ENCODE measurements at regions not wholly inside any gene's neighbourhood (a gene's known extent, or its start where the extent isn't known, plus 50 kb on each side); places are given as distances from the start of the nearest gene placed in this dataset.

DNA sequence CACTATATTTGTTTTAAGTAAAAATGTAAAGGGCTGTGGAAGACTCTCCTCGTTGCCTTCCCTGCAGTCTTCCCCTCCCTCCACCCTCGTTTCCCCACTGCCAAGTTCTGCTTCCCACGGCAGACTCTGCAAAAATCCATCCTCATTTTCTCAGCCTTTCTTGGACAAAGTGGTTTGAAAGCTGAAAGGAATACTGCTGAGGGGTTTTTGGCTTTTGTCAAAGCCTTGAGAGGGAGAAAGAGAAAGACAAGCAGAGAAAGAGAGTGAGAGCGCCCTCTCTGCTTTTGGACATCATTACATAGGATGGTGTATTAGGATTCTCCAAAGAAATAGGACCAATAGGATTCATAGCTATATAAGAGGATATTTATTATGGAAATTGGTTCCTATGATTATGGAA, 455.9 kb upstream of the SOX11 start:
- no peak for DNase-seq (ENCODE audit: low spot score)

- DNase-seq (ENCODE audit: low spot score), result no peak
Observed at GRCh38 chr2:5242751-5243150, 449.4 kb upstream of the SOX11 start.

GRCh38 chr2:5250482-5250881, 441.7 kb upstream of the SOX11 start:
- no peak for DNase-seq (ENCODE audit: low spot score)

DNA sequence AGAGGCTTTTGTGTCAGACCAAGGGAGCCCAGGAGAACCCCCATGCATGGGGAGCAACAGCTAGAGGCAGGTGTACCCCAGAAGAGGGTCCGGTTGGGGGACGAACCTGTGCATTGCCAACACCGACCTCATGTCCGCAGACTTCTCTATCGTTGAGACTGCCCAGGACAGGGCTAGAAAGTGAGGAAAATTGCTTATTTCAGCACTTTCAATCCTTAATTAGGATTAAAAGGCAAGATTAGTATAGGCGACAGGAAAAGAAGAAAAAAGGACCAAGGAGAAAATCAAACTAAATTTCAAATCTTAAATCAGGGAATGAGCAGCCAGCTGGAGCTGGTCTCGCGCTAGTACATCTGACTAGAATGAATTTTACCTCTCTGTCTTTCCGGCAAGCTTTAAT, 438.9 kb upstream of the SOX11 start:
- no peak for DNase-seq (ENCODE audit: low spot score)

GRCh38 chr2:5254791-5255332, 437.3 kb upstream of the SOX11 start:
- DNase-seq (ENCODE audit: low spot score), result no peak

DNA sequence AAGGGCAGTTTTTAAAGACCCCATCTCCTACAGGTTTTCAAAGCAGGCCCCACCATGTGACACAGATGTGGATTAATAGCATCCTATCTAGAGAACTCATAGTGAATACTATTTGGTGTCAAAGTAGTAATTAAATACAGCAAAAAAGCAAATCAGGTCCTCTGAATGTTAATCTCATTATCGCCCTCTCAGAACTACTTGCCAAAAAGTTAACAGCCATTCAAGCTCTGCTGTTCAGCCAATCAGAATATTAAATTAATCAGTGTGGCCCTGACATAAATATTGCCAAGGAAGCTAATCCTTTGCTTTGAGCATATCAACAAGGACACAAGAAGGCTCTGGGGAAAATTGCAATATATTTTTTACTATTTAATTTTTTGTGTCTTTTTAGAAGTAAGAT, 428.9 kb upstream of the SOX11 start:
- no peak for DNase-seq (ENCODE audit: low spot score)

DNA sequence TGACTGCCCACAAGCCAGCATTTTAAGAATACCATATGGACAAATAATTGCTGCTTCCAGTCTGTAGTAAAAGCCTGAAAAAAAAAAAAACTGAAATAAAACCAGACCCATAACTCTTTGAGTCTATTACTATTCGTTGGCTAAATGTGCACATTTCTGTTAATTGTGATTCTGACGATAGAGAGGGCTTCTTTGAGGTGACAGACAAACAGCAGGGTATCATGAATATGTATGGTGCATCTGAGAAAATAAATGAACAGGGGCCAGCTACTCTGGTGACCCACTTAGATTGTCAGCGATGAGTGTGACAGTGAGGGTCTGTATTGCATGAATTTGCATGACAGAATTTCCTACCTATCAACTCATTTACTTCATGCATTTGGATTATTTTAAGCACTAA, 427.8 kb upstream of the SOX11 start:
- no peak for DNase-seq (ENCODE audit: low spot score)

DNA sequence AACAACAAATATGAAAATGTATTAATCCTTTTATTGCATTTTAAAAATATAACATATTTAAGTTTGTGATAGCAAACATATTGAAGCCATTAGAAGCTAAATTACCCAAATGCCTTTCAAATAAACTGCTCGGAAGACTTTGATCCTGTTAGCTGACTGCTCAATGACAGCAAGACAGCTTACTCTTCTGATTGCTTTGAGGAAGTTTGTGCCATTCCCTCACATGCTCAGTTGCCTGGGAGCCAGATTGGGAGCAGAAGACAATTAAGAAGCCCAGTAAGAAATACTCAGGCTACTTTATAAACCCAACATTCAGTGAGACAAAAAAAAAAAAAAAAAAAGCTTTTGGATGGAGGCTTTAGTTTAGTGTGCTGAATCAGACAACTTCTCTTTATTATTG, 407.1 kb upstream of the SOX11 start:
- DNase-seq (ENCODE audit: low spot score), result no peak

DNA sequence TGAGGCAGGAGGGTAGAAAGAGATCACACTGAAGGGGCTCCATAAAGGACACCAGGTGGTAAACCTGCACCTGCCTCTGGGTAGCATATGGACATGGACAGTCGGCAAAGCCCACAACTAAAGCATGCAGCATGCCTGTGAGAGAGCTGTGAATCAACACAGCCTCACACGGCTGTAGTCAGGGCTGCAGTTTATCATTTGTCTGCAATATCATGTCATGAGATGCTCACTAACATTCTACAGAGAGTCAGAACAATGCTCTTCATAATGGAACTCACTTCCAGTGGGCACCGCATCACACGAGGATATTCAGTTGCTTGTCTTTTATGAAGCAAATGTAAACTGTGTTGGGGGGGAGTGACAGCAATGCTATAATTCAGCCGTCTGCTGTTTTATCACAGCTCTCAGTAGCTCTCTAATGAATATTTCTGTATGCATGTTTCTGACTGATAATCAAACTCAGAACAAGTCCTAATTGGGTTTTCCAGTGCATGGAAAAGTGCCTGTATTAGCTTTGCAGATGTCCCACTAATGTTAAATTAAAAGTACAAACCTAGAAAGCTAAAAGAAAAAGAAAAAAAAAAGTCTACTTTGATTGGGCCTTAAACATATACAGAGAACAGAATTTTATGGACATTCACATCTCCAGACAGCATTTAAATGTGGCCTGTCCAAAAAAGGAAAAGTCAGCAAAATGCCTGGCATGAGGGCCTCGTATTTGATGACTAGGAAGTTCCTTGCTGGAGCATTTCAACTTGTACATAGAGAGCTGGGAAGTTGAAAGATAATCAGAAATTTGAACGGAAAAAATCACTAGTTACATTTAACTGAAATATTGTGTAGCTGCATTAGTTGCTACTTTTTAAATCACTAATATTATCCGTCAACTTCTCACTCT, 406.1 kb upstream of the SOX11 start:
- DNase-seq (ENCODE audit: low spot score), result no peak

DNA sequence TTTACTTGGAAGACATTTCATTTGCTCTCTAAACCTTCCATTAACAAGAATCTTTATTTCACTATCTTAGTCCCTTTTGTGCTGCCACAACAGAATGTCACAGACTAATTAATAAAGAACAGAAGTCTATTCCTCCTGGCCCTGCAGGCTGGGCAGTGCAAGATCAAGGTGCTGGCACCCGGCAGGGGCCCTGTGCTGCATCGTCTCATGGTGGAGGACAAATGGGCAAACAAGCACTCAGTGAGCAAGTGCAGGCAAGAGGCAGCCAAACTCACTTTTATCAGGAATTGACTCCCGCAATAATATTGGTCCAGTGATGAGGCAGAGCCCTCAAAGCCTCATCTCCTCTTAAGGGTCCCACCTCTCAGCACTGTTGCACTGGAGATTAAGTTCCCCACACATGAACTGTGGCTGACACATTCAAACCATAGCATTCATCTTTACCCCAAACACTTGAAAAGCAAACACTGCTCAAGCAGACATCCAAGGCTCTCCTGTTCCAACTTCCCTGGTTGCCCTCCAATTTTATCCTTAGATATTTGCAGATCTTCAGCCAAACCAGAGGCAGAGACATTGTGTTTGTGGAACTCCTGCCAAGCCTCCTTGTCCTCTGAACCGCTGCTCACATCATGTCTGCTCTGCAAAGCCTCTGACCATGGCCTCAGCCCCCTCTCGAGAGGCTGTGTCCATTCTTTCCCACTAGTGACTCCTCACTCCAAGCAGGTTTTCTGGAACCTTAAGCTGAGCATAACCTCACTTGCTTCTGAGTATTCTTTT, 404.4 kb upstream of the SOX11 start:
- DNase-seq (ENCODE audit: low spot score), result no peak

- no peak for DNase-seq (ENCODE audit: low spot score)
Observed at GRCh38 chr2:5290900-5291546, 401.2 kb upstream of the SOX11 start.

- no peak for DNase-seq (ENCODE audit: low spot score)
Observed at GRCh38 chr2:5304640-5305039, 387.5 kb upstream of the SOX11 start.

- DNase-seq (ENCODE audit: low spot score), result no peak
Observed at GRCh38 chr2:5315041-5315440, 377.1 kb upstream of the SOX11 start.

DNA sequence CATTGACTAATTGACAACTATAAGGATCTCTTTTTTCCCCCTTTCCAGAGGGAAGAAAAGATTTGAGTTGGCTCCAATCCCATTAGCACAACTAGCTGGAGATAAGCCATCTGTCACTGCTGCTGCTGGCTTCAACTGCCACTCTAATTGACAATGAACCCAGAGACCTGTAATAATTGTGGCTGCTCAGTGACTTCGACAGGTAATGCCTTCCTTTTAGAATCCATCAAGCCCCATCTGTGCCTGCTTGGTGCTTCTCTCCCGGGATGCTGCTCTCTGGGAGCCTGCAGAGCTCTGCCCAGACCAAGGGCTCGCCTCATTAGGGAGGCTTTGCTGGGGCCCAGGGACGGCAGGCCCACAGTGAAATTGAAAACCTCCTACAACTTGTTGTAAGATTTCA, 376.7 kb upstream of the SOX11 start:
- no peak for DNase-seq (ENCODE audit: low spot score)

DNA sequence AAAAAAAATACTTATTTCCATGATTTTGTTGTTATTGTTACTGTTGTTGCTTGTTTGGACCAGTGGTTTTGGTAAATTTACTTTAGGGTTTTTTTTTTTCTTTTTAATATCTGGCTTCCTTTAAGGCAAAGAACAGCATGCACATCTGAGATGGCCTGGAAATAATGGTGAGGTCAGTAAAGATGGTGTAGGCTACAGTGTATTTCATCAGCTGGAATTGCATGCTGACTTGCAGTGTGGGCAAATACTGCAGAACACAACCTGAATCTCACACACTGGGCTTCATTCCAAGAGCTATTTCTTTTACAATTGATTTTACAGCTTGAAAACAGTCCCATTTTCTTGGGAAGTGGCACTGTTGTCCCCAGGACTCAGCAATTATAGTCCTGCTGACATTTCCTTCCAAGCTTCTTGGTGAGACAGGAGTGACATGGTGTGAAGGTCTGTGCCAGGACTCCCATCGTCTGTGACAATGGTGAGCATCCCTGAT, 376.1 kb upstream of the SOX11 start:
- no peak for DNase-seq (ENCODE audit: low spot score)

DNA sequence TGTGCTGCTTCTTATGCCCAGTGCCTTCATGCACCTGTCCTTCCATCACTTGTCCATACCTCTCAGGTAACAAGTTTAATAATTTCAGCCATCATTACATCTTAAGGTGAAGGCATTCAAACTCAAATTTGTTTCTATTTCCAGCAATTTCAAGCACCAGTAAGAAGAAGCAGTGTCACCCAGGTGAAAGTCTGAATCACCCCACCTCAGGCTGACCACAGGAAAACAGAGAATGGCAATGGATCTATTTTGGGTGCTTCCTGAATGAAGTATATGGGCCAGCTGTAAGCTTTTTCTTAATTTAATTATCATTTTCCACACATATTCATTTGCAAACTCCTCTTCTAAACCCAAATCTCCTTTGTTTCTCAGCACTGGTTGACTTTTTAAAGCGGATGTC, 372.7 kb upstream of the SOX11 start:
- DNase-seq (ENCODE audit: low spot score), result no peak

DNA sequence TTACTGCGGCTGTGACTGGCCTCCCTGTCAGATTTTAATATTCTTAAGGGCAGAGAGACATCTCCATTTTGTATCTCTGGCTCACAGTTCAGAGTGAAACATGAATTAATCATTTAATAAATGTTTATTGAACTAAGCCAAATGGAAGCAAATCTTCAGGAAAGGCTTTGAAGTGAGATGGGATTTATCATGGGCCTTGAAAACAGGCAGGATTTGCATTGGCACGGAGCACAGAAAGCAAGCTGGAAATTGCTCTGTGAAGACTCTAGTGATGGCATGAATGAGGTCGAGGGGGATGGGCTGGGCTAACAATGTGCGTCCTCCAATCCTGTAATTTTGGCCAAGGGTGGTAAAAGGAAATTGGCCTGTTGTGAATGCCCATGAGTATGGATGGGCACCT, 369.8 kb upstream of the SOX11 start:
- no peak for DNase-seq (ENCODE audit: low spot score)

DNA sequence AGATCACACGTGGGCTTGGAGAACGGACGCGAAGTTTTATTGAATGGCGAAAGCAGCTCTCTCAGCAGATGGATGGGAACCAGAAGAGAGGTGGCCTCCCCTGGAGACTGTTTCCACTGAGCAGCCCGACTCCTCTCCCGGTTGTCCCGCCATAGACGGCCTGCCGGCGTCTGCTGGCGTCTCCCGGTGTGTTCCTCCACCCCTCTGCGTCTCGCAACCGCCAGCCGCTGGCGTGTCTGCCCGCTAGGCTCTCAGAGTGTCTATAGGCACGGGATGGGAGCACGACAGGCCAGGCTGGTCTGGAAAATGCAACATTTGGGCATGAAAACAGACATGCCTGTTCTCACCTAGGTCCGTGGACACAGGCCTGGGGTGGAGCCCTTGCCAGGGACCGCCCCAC, 366.7 kb upstream of the SOX11 start:
- no peak for DNase-seq (ENCODE audit: low spot score)

GRCh38 chr2:5328826-5329225, 363.4 kb upstream of the SOX11 start:
- no peak for DNase-seq (ENCODE audit: low spot score)

DNA sequence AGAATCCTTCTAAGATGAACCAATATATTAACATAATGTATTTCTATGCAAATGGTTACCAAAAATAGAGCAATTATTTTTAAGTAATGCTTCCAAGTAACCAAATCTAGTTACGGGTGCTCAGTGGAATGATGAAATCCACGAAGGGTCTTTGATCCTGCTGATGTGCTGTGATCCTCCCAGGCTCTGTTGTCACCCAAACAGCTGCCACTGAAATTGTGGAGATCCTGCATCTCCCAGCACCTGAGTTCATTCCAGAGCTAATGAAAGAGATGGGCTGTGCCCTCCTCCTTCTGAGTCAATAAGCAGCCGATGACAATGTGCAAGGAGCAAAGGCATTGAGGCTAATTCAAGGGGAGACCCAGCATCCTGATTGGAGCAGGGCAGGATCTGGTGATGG, 362.4 kb upstream of the SOX11 start:
- DNase-seq (ENCODE audit: low spot score), result no peak

GRCh38 chr2:5330961-5331360, 361.2 kb upstream of the SOX11 start:
- DNase-seq (ENCODE audit: low spot score), result no peak

DNA sequence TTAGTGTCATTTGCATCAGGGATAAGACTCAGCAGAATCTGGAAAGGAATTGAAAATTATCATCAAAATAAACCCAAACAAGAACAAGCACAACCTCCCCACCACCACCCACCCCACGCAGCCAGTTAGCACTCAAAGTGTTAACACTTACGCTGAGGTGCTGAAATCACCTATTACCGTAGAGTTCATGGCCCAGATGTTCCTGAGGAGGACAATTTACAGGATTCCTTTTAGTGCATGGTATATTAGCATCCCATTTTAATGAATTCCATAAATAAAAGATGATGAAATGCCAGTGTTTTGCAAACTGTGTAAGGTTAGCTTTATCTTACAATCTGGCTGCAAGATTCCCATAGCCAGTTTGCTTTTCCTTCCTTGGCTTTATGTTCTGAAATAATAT, 359.3 kb upstream of the SOX11 start:
- no peak for DNase-seq (ENCODE audit: low spot score)

GRCh38 chr2:5339473-5339872, 352.7 kb upstream of the SOX11 start:
- DNase-seq (ENCODE audit: low spot score), result no peak
